ENCODE measurements at regions not wholly inside any gene's neighbourhood (a gene's known extent, or its start where the extent isn't known, plus 50 kb on each side); places are given as distances from the start of the nearest gene placed in this dataset.

DNA sequence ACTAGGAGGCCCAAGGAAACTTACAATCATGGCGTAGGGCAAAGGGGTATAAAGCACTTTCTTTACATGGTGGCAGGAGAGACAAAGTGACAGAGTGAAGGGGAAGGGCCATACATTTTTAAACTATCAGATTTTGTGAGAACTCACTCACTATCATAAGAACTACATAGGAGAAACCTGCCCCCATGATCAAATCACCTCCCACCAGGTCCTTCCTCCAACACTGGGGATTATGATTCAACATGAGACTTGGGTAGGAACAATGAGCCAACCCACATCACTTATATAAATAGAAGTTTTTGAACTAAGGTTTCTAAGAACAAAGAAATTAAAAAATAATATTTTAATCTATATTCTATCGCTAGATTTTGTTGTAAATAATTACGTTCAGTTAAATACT is 460.3 kb upstream of the TYRP1 start:
- TF ChIP-seq CTCF (IDR thresholded peaks at IDR 0.05) (no peak), POLR2A (IDR thresholded peaks at IDR 0.05) (no peak)

Measured in heart left ventricle (tissue), 13 donors.